HEK293T (cell line): ENCODE measurements at regions not wholly inside any gene's neighbourhood (a gene's known extent, or its start where the extent isn't known, plus 50 kb on each side); places are given as distances from the start of the nearest gene placed in this dataset.

Source experiments
- CTCF ChIA-PET: fragments of 350-600 bp; formaldehyde crosslinking; extraction: SDS; loops from one replicate; lab custom pipeline; 2021; ENCODE audit warnings: antibody characterized with exemption, inconsistent platforms; lab: Yijun Ruan, JAX
- POLR2A ChIA-PET: fragments of 350-600 bp; formaldehyde crosslinking; extraction: SDS; loops from one replicate; lab custom pipeline; 2020; ENCODE audit warnings: antibody characterized with exemption, inconsistent platforms; lab: Yijun Ruan, JAX
- DNase-seq: peaks from one replicate; pipeline ENCODE4 v3.0.0; 2012; ENCODE audit warnings: mixed read lengths; ENCODE audit errors: extremely low spot score
- ARNT ChIP-seq: fragments of 450-650 bp; IDR thresholded peaks from 2 replicates; pipeline ENCODE4 v1.6.1; 2017; ENCODE audit warnings: mild to moderate bottlenecking
- BHLHE40 ChIP-seq: fragments of 450-650 bp; IDR thresholded peaks from 2 replicates; pipeline ENCODE4 v1.6.1; 2016; ENCODE audit warnings: mild to moderate bottlenecking, moderate library complexity, borderline replicate concordance
- CTBP1 ChIP-seq: fragments of 450-650 bp; IDR thresholded peaks from 2 replicates; pipeline ENCODE4 v1.6.1; 2016; ENCODE audit warnings: borderline replicate concordance
- ELF4 ChIP-seq: fragments of 450-650 bp; IDR thresholded peaks from 2 replicates; pipeline ENCODE4 v1.6.1; 2017; ENCODE audit warnings: antibody characterized with exemption
- FOXA1 ChIP-seq: fragments of 450-650 bp; IDR thresholded peaks from 2 replicates; pipeline ENCODE4 v1.6.1; 2016; ENCODE audit warnings: mild to moderate bottlenecking
- FOXK2 ChIP-seq: fragments of 450-650 bp; IDR thresholded peaks from 2 replicates; pipeline ENCODE4 v1.6.1; 2016; ENCODE audit warnings: mild to moderate bottlenecking
- FOXM1 ChIP-seq: fragments of 450-650 bp; IDR thresholded peaks from 2 replicates; pipeline ENCODE4 v1.6.1; 2017; ENCODE audit warnings: mild to moderate bottlenecking, borderline replicate concordance
- HDGF ChIP-seq: fragments of 450-650 bp; IDR thresholded peaks from 2 replicates; pipeline ENCODE4 v1.6.1; 2017; ENCODE audit warnings: antibody characterized with exemption, borderline replicate concordance
- L3MBTL2 ChIP-seq: fragments of 450-650 bp; conservative IDR thresholded peaks from 2 replicates; pipeline ENCODE4 v1.6.1; 2016; ENCODE audit warnings: mild to moderate bottlenecking
- LEF1 ChIP-seq: fragments of 450-650 bp; IDR thresholded peaks from 2 replicates; pipeline ENCODE4 v1.6.1; 2017; ENCODE audit warnings: mild to moderate bottlenecking, borderline replicate concordance
- NFRKB ChIP-seq: fragments of 450-650 bp; IDR thresholded peaks from 2 replicates; pipeline ENCODE4 v1.6.1; 2016; ENCODE audit warnings: mild to moderate bottlenecking, moderate library complexity
- SP1 ChIP-seq: fragments of 450-650 bp; IDR thresholded peaks from 2 replicates; pipeline ENCODE4 v1.6.1; 2017
- SUZ12 ChIP-seq: fragments of 450-650 bp; IDR thresholded peaks from 2 replicates; pipeline ENCODE4 v1.6.1; 2016; ENCODE audit warnings: mild to moderate bottlenecking
- TARDBP ChIP-seq: fragments of 450-650 bp; IDR thresholded peaks from 2 replicates; pipeline ENCODE4 v1.6.1; 2016
- ZNF384 ChIP-seq: fragments of 450-650 bp; IDR thresholded peaks from 2 replicates; pipeline ENCODE4 v1.6.1; 2016
- TF ChIP-seq, protein P1 (sequence below): fragments of 450-650 bp; IDR thresholded peaks from 2 replicates; pipeline ENCODE4 v1.6.1; 2016

DNA sequence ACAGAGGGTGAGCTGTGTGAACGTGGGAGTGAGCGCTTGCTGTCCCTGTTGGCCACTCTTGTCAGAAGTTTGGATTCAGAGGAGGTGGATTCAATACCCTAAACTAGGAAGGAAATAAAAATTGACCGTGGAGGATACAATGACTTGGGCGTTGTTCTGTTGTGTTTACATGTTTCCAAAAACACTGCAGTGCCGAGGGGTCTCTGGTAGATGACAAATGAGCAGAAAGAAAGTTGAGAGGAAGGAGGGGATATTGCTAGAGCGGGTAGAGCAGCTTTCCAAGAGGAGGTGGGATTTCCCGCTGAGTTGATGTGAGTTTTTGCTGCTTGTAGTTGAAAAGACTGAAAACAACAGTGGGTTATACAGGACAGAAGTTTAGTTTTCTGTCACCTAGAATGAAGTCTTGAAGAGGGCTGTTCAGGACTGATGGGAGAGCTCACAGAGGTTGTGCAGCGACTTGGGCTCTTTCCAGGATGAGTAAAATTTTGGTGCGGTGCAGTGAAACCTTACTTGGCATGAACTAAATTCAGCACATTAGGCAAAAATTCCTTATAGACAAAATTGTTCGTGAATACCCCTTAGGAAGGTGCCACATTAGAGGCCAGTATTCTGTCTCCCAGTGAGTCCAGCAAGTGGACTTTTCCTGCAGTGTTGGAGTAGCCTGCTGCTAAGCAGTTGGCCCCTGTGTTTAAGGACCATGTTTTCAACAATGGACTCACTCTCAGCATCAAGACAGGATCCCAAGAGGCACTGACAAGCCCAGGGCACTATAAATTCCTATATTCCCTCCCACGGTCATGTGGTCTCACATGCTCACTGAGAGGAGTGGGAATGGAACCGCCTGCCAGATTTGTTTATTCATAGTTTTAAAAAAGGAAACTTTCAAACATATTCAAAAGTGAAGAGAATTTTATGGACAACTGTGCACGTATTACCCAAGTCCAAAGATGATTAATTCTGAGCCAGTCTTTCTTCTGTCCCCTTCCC lies 435.0 kb upstream of the C2CD4B start:
- no peak for TF ChIP-seq NFRKB
- no peak for TF ChIP-seq FOXM1
- no peak for TF ChIP-seq ZNF384
- TF ChIP-seq, protein P1, sequence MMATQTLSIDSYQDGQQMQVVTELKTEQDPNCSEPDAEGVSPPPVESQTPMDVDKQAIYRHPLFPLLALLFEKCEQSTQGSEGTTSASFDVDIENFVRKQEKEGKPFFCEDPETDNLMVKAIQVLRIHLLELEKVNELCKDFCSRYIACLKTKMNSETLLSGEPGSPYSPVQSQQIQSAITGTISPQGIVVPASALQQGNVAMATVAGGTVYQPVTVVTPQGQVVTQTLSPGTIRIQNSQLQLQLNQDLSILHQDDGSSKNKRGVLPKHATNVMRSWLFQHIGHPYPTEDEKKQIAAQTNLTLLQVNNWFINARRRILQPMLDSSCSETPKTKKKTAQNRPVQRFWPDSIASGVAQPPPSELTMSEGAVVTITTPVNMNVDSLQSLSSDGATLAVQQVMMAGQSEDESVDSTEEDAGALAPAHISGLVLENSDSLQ: no peak
- TF ChIP-seq LEF1: no peak
- TF ChIP-seq ARNT: no peak
- no peak for TF ChIP-seq SP1
- no peak for TF ChIP-seq BHLHE40
- TF ChIP-seq TARDBP: no peak
- TF ChIP-seq FOXA1: no peak
- no peak for TF ChIP-seq ELF4
- no peak for TF ChIP-seq FOXK2
- no peak for TF ChIP-seq L3MBTL2
- TF ChIP-seq HDGF: no peak
- no peak for TF ChIP-seq SUZ12
- TF ChIP-seq CTBP1: no peak
- POLR2A ChIA-PET: no interaction called here
- CTCF ChIA-PET: no interaction called here
- DNase-seq: no peak

DNA sequence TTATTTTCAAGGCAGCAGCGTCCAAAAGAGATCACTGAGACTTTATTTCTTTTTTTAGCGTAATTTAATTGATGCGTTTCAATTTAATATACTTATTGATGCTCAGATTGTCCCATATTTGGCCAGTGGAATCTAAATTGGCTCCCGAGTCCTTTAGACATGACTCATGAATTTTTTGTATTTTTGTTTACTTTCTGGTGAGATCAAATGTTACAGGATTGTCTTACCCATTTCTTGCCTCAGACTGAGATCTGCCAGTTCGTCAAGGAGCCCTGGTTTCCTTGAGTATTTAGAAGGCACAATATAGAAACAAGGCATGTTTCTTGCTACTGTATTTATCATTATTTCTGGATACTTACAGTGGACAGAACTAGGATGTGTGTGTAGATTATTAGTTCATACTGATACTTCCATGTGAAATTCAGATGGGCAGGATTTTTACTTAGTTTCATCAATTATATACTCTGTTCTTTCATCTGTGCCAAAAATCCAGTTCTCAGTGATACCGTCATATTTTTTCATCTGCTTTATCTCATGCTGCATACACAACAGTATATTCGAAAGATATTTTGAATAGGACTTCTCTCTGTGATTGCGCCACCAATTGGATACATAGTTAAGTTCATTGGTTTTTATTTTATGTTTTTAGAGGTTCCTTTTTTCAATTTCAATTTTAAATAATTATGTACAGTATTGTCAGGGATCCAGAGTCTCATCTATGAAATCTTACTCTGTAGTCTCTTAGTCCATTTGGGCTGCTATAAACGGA lies 436.9 kb upstream of the C2CD4B start:
- ChIA-PET POLR2A (no interaction called here), CTCF (no interaction called here)
- TF ChIP-seq HDGF: no peak
- TF ChIP-seq FOXM1: no peak
- no peak for TF ChIP-seq SP1
- TF ChIP-seq, protein P1: no peak
- no peak for TF ChIP-seq SUZ12
- TF ChIP-seq ELF4: no peak
- no peak for TF ChIP-seq TARDBP
- no peak for DNase-seq

DNA sequence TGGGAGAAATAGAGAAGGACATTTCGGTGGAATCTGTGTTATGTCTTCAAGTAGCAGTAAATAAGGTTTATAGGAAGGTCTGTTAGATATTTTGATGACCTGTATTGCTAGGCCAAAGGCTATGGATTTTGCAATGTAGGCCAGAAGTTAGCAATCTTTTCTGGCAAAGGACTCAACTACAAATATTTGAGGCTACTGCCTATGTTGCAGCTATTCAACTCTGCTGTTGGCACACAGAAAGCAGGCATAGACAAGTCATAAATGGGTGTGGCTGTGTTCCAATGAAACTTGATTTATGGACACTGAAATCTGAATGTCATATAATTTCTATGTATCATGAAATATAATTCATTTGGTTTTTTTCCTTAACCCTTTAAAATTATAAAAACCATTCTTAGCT lies 438.7 kb upstream of the C2CD4B start:
- ChIA-PET CTCF (no interaction called here), POLR2A (no interaction called here)
- DNase-seq: no peak
- TF ChIP-seq ZNF384: no peak
- TF ChIP-seq ARNT: no peak
- no peak for TF ChIP-seq TARDBP
- TF ChIP-seq FOXA1: no peak
- no peak for TF ChIP-seq FOXK2
- no peak for TF ChIP-seq CTBP1
- no peak for TF ChIP-seq HDGF
- no peak for TF ChIP-seq NFRKB
- TF ChIP-seq, protein P1: no peak
- TF ChIP-seq L3MBTL2: no peak
- TF ChIP-seq SUZ12: no peak
- TF ChIP-seq ELF4: no peak
- no peak for TF ChIP-seq BHLHE40

- ChIA-PET POLR2A (no interaction called here), CTCF (no interaction called here)
- TF ChIP-seq LEF1 (no peak), NFRKB (no peak), ARNT (no peak), L3MBTL2 (no peak), ZNF384 (no peak), HDGF (no peak), ELF4 (no peak), FOXM1 (no peak), BHLHE40 (no peak), FOXK2 (no peak), FOXA1 (no peak), SUZ12 (no peak), CTBP1 (no peak), SP1 (no peak), TARDBP (no peak)
- TF ChIP-seq, protein P1: no peak
- no peak for DNase-seq
These were observed 437.3 kb upstream of the TPM1 start for GRCh38 chr15:62605282-62605681.

GRCh38 chr15:62606376-62607113 lies 436.0 kb upstream of the TPM1 start:
- DNase-seq: no peak
- ChIA-PET POLR2A (no interaction called here), CTCF (no interaction called here)
- TF ChIP-seq HDGF (no peak), NFRKB (no peak), TARDBP (no peak)
